ENCODE measurements at regions not wholly inside any gene's neighbourhood (a gene's known extent, or its start where the extent isn't known, plus 50 kb on each side); places are given as distances from the start of the nearest gene placed in this dataset.

DNA sequence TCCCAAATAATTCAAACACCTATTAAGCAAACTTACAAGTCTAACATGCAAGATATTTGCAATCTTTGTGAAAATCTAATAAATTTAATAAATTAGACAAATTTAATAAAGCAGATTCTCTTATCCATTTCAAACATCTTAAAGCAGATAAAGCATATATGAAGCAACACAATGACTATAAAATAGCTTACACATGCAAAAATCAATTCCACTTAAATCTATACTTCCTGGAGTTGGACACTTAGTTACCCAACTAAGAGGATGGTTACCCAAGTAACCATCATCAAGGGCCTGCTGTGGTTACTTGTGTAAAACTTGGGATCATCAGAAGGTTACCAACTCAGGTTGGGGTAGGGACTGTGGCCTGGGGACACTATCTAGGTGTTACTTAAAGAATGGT is 206.8 kb downstream of the CD47 start:
- TF ChIP-seq EZH2 (IDR thresholded peaks at IDR 0.05; ENCODE audit: insufficient read depth, poor library complexity, severe bottlenecking) (no peak), EZH2phosphoT487 (IDR thresholded peaks at IDR 0.05; ENCODE audit: insufficient read depth, low read depth) (no peak)
